ENCODE measurements at regions not wholly inside any gene's neighbourhood (a gene's known extent, or its start where the extent isn't known, plus 50 kb on each side); places are given as distances from the start of the nearest gene placed in this dataset.

DNA sequence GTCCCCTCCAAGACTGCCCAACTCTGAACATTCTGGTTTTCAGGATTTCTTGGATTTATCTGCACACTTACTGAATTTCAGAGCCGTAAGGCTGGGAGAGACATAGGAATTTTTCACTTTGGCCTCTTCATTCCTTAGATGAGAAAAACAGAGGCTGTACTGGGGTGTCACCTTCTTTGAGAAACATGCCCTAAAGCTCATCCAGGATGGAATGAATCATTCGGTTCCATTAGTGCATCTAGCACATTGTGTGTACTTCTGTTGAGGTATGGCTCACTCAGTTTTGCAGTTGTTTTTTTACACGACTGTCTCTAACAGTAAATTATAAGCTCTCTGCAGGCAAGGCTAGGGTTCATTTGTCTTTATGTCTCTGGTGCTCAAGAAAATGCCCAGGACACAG, 383.4 kb downstream of the GATA3 start:
- no peak for DNase-seq

DNA sequence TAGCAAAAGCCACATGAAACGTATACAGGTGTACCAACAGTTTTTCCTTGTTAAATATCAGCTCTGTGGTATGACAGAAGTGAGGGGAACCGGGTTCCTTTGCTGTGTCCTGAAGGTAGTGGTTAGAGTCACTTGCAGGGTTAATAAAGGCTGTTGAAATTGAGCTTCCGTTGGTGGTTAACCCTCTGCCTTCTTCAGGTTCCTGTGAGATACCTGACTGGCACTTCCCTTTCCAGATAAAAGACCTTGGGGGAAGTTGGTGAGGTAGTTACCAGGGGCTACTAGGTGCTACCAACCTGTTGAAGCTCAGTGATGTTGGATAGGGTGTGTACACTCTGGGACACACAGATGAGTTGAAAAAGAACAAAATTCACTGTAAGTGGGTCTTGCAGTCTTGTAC, 384.1 kb downstream of the GATA3 start:
- no peak for DNase-seq

DNA sequence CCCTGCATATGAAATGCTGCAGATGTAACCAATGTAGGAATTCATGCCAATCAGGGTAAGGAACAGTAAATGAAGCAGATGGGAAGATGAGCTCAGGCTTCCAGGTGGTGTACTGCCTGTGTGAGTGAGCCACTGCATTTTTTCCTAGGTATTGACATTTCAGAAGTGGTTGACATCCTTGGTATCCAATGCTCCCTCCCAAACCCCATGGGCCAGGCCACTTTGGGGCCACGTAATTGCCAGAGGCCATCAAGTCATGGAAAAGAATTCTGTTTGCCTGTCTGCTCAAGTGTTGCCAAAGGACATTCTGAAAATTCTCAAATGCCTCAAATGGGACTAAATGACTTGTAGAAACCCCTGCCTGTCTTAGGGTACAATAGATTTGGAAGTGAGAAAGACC, 384.6 kb downstream of the GATA3 start:
- no peak for DNase-seq

DNA sequence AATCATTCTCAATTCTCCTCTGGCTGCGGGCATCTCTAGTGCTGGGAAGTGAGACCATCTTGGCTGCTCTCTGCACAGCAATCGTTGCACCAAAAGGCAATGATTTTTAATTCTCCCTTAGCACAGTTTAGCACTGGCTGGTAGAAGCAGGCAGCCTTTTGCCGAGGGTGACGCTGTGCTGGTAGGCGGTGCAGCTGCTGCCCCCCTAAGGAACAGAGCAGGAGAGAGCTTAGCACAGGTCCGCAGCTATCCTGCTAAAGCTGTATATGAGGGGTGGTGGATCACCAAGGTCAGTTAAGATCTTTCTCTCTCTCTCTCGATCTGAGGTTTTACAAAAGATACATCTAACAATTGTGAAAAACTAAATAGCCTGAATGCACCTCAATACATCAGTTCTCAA, 390.1 kb downstream of the GATA3 start:
- DNase-seq = peak in 1 of 2 donors; percentile 16

DNA sequence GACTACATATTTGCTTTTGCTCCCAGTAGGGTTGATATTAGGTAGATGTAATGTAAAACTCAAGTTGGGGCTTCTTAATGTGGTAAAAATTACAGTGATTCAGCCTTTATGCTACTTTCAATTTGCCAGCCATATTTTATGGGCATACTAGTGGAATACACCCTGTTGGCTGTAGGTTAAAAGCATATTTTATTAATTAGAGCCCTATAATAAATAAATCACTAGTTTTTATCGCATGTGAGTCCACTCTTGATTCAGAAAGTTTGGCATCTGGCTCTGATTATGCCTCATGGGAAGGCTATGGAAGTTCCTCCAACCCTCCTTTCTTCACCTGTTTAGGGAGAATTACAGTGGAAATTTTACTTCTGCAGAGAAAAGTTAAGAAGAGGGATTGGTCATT, 390.9 kb downstream of the GATA3 start:
- DNase-seq = no peak

DNA sequence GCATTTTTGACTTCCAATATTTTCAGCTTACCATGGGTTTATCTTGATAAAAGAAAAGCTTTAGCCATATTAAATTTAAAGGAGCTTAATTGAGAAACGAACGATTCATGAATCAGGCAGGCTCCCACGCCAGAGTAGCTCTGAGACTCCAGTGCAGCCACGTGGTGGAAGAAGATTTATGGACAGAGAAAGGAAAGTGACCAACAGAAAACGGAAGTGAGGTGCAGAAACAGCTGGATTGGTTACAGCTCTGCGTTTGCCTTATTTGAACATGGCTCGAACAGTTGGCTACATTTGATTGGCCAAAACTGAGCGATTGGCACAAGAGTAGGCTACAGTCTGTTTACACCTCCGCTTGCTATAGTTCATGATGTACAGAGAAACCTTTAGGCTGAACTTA, 395.4 kb downstream of the GATA3 start:
- DNase-seq = no peak

DNA sequence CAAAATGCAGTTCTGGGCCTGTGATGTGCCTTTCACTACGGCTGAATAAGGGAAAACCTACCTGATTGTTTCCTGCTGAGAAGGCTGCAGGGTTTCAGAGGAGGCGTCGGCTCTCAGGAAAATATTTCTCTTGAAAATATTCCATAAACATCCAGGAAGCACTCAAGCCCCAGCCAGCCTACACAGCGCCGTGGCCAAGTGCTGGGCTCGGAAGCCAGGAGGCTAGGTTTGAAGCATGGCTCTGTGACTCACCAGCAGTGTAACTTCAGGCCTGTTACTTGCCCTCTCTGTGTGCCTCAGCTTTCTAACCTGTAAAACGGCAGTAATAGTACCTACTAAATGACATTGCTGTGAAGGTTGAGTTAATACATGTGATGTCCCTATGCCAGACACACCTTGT, 399.1 kb downstream of the GATA3 start:
- DNase-seq = no peak

DNA sequence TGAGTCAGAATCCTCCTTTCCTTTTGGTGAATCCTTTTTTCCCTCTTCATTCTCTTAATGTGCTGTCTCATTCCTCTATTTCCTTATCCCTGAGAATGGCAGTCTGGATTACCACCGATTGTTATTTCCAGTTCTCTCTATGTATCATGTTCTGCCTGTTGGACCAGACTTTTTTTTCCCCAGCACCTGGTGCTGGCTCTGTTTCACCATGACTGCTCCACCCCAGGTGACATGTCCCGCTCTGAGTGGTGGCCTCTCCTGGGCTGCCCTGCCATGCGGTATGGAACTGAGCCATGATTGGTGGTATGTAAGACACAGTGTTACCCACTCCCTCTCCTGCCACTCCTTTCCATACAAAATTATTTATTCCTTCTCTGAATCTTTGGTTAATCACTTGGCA, 399.9 kb downstream of the GATA3 start:
- DNase-seq = no peak

DNA sequence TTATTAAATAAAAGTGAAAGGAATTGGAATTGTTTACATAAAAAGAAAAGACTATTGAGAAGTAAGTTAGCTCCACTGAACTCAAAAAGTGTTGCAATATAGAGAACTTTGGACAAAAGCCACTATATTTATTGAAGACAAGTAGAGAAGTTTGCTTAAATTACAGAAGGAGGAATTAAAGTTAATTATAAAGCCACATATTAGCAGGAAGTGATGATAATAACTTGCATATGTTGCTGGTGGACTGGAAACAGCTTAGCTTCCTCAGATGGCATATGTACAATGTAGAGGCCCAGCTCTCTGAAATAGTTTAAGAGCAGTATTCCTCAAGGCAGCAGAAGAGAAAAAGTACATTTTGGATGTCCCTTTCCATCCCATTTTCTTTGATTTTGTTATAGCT, 400.7 kb downstream of the GATA3 start:
- no peak for DNase-seq

DNA sequence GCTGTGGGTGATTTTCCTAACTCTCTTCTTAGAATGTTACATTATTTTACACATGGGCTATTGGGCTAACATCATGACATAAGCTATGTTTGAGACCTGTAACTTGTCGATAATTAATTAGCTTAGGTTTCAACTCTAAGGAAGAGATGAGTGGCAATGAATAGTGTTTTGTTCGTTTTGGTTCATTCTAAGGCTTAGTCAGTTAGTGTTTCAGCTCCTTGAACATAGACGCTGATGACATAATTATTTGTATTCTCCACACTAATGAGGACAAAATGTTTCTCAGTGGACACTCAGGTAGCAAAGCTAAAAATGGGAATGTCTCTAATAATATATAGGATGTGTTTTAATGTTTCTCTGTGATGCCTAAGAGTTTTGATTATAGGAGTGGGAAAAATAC, 401.9 kb downstream of the GATA3 start:
- DNase-seq = no peak

DNA sequence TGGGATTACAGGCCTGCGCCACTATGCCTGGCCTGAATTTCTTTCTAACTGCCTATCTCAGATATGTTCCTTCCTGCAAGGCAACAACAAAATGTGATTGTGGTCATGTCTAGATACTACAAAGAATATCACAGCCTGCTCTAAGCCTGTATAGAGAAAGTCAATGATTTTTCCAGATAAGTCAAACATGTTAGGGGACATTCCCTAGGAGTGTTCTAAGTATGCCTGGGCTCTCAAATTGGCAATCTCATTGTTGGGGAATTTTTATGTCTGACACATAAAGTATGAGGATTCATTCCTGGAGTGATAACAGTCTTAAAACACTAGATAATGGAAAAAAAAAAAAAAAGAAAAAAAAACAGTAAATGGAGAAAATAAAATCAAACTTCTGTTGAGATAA, 406.1 kb downstream of the GATA3 start:
- DNase-seq = no peak

DNA sequence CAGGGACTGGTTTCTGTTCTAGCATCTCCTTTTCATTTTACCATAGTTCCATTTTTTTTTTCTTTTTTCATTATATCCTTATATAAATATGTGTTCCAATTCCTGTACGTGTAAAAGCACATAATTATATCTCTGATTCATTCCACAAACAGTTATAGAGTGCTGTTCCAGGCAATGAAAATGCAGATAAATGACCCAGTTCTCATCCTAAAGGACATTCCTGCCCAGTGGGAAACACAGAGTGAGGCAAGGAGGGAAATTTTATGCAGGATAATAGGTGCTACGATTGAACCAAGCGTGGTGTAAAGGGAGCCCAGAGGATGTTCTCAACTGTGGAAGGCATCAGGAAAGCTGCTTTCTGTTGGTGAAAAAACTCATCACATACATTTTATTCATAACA, 408.1 kb downstream of the GATA3 start:
- no peak for DNase-seq

DNA sequence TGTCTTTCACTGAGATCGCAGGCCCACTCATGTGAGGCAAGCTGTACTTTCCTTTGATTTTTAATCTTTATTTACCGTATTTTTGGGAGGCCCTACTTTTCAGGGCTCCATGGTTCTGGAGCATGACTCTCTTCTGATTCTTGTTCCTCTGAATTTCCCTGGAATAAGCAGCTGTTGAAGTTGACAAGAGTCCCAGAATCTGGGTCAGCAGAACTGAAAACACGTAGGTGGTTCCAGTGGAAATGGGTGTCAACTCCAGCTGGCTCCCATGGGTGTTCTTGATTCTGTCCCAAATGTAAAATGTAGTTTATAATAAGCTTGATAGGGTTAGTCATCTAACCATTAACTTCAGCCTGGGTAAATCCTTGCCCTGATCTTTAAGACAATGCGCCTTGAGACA, 409.4 kb downstream of the GATA3 start:
- no peak for DNase-seq

DNA sequence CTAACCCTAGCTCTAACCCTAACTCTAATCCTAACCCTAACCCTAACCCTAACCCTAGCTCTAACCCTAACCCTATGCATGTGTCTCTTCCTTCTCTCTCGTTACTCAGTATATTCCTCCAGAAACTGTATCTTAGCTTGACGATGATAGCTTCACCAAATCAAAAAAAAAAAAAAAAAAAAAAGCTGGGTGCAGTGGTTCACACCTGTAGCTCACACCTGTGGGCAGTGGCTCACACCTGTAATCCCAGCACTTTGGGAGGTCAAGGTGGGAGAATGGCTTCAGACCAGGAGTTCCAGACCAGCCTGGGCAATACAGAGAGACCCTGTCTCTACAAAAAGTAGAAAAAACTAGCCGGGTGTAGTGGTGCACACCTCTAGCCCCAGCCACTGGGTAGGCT, 414.0 kb downstream of the GATA3 start:
- DNase-seq = no peak

DNA sequence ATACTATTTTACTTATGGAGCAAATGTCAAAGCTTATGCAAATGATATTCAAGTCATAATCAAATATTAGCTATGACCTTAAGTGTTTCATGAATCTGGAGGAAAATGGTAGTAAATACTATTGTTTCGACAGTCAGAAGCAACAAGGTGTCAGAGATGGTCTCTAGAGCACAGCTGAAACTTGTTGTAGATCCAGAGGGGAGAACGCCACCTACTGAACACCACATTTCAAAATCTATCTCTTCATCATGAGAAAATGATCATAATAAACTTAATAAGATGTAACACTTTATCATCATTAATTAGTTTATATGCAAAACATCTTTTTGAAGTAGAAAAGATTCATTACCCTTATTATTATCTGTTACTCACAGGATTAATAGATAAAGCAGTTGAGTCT, 418.7 kb downstream of the GATA3 start:
- no peak for DNase-seq

DNA sequence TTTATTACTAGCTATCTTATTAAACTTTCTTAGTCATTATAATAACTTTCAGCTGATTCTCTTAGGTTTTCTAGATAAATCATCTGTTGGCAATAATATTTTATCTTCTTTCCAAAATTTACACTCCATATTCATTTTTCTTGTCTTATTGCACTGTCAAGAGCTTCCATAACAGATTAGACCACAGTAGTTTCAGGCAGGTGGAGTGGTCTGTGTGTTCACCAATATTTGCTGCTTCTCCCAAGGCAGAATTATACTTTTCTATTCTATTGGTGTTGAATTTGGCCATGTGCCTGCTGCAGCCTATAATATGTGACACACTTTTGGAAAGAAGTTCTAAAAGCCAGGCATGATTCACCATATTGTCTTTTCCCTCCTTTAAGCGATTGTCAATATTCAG, 422.8 kb downstream of the GATA3 start:
- no peak for DNase-seq

DNA sequence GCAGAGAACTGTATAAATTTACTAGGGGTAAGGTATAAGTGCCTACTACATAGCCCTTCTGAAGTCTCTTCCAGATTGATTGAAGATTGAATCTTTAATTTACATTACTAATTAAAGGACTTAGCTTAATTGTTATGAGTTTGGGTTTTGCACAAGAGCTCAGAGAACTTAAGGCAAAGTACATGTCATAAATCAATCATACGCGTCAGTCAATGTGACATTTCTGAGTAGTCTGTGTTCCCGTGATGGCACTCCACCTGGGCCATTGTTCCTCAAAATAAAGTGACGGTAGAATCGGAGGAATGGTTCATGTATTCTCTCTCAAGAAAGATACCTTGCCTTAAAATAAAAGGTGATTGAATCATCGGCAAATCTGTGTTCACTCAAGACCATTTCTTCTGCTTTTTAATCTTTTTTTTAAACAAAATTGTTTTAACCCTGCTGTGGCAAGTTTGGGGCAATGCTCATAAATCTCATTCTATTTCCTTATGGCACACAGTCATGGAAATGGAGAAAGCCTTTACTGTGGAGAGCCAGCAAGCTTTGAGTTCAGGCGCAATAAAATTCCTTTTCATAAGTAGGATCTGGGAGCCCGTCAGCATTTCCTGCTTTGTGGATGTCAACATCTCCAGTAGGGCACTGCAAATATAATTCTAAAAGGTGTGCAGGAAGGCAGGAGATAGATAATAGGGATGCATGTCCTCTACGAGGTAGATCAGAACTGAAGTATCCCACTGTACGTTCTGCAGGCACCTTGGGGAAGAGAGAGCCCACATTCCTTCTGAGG, 427.4 kb downstream of the GATA3 start:
- DNase-seq = no peak

DNA sequence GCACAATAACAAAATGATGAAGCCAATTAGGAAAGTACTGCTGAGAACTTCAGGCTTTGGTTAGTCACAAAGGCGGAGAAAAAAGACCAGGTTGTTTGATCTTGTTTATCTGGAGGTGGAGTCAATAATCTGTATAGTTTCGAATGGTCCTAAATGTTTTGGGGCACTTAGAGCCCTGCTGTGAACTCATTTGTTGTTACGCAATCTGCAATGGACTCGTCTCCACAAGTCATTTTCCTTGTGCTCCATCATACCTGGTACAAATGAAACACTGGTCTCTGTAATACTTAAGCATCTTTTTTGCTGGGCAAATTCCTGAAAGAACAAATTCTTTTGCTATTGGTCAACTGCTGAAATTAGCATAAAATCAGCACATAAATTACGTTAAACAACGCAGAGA, 430.5 kb downstream of the GATA3 start:
- DNase-seq = no peak

DNA sequence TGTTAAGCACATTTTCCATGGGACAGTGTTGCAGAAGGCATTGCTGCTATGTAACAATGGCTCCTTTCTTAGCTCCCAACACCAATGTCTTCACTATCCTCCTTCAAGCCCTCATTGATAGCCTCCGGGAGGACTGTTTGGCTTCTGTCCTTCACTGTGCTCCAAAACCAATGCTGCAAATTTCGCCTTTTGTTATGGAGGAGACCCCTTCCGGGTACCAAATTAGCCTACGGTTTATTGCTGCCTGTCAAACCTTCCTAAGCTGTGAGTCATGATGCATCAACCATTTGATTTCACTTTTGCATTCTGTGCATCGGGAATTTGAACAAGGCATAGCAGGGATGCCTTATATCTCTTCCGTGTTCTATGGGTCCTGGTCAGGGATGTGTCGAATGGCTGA, 432.9 kb downstream of the GATA3 start:
- DNase-seq = no peak

DNA sequence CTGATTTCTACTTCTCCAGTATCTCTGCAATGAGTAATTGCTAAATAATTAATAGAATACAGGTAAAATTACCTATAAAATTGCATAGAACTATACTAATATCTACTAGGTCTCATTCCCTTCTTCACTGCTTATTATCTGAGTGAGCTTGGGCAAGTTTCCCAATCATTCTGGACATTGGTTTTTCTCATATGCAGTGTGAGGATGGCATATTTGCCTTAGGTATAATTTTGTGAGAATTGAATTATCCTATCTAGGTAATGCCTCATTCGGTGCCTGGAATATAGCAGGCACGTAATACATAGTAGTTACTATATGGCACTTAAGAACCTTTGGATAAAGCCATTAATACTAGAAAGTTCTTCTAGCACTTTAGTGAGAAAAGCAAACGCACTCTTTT, 434.7 kb downstream of the GATA3 start:
- no peak for DNase-seq

DNA sequence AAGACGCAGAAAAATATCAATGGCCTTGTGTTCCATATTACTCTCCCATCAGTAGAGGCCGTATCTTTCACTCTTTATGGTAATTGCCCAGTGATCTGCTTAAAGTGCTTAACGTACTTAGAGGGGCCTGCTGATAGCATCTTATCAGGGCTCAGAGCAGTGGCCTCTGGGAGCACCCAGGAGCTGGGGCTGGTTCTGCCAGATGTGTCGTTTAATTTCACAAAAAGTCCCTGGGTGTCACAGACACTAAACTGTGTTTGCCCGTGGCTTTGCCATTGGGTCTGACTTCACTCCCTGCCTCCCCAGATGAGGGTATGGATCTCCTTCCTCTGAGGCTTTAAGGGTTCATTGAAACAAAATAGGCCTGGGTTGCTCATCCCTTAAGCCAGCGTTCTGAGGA, 435.3 kb downstream of the GATA3 start:
- DNase-seq = no peak

DNA sequence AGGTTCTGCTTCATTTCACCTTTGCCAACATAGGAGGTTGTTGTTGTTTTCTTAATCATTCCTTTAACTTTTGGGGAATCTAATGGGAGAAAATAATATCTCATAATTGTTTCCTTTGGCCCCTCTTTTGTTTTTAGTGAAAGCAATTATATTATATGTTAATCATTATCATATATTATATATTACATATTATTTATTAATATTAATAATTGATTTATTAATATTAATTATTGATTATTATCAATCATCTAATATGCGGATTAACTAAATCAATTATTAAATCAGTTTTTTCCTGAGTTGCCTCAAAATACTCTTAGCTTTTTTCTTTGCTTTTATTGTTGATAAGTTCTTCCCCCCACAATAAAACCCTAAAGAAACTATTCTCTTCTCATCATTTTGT, 443.8 kb downstream of the GATA3 start:
- DNase-seq = no peak

DNA sequence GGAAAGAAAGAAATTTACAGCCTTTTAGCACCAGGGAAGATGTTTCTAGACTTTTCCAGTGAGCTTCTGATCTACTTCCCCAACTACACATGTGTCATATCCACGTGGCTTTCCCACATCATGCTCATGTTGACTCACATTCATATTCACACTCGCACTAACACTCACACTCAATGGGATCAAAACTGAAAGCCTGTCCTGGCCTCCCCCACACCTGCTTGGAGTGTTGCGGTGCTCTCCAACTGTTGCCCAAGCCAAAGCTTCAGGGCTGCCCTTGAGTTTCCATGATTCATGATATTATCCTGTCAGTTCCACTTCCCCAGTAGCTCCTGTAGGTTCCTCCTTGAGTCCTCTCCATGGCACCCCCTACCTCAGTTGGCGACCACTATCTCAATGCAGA, 444.4 kb downstream of the GATA3 start:
- peak in 1 of 2 donors; percentile 22 for DNase-seq

DNA sequence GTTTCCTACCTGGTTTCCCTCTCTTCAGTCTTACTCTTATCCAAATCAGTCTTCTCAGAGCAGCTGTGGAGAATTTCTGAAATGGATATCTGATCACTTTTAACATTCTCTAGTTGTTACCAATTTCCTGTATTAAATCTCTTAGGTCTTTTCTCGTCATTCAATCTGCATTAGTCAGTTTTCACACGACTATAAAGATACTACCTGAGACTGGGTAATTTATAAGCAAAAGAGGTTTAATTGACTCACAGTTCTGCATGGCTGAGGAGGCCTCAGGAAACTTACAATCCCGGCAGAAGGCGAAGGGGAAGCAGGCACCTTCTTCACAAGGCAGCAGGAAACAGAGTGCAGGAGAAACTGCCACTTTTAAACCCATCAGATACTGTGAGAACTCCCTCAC, 444.8 kb downstream of the GATA3 start:
- DNase-seq = no peak

DNA sequence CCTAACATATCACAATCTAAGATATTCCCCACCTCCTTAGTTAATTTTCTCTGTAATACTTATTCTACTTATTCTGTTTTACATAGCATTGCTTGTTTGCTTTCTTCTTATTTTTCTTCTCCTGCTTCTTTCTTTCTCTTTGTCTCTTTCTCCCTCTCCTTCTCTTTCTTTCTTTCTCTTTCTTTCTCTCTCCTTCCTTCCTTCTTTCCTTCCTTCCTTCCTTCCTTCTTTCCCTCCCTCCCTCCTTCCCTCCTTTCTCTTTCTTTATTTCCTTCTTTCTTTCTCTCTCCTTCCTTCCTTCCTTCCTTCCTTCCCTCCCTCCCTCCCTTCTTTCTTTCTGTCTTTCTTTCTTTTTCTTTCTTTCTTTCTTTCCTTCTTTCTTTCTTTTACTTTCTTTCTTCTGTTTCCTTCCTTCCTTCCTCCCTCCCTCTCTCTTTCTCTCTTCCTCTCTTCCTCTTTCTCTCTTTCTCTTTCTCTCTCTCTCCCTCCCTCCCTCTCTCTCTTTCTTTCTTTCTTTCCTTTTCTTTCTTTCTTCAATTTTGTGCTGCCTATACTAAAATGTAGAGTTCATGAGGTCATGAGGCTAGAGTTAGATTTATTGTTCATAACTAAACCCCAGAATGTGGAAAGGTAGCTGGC, 445.4 kb downstream of the GATA3 start:
- no peak for DNase-seq

All from stimulated activated CD4-positive, alpha-beta T cell treated with anti-CD3 and anti-CD28 coated beads, Interleukin-2, amount 100 ng/mL, for 24 hours (primary cell).